Urinary bladder (tissue), 3 donors: ENCODE measurements at regions not wholly inside any gene's neighbourhood (a gene's known extent, or its start where the extent isn't known, plus 50 kb on each side); places are given as distances from the start of the nearest gene placed in this dataset.
"Not testable (repeated sequence)": the region's sequence is repeated elsewhere in the genome, so short reads cannot be mapped to it uniquely, and the experiment has no call there.

Experiments used
- DNase-seq: peaks from one replicate; pipeline ENCODE4 v3.0.0-alpha.2; 2015; ENCODE audit errors: extremely low spot score
- H3K27ac ChIP-seq: one replicate; pipeline ENCODE4 v1.5.1; 2013; ENCODE audit warnings: low read depth, mild to moderate bottlenecking, moderate library complexity
- H3K36me3 ChIP-seq: one replicate; pipeline ENCODE4 v1.6.1; 2013; ENCODE audit warnings: mild to moderate bottlenecking, moderate library complexity; ENCODE audit not compliant: insufficient read depth
- H3K4me1 ChIP-seq: one replicate; pipeline ENCODE4 v1.6.1; 2013; ENCODE audit warnings: mild to moderate bottlenecking, moderate library complexity; ENCODE audit not compliant: insufficient read depth
- H3K4me3 ChIP-seq: one replicate; pipeline ENCODE4 v1.5.1; 2013; ENCODE audit warnings: low read depth, low read length
- WGBS: extraction: QIAGEN DNeasy Blood & Tissue Kit; methylation state at CpG from one replicate; pipeline ENCODE4 v1.1.7; 2013; 5-methylcytosine and 5-hydroxymethylcytosine counted together
- donor health status: healthy with polysubstance abuse.
- donor health status: healthy.

GRCh38 chr12:20053782-20054181 is 314.6 kb upstream of the PDE3A start:
- no peak overlapping the region for H3K4me3 ChIP-seq
- H3K27ac ChIP-seq, result no peak overlapping the region
- DNase-seq, result no peak
- no peaks in the 10 kb centered on the region for H3K4me1 ChIP-seq
- 89% methylated on average over 1 of the region's 1 CpG for WGBS
- H3K36me3 ChIP-seq, result no peaks in the 10 kb centered on the region

GRCh38 chr12:20055856-20056255 is 312.5 kb upstream of the PDE3A start:
- Histone ChIP-seq H3K36me3 (no peaks in the 10 kb centered on the region), H3K4me1 (no peaks in the 10 kb centered on the region), H3K4me3 (no peak overlapping the region), H3K27ac (no peak overlapping the region)
- 61% methylated on average over 3 of the region's 3 CpGs for WGBS
- DNase-seq, result no peak

DNA sequence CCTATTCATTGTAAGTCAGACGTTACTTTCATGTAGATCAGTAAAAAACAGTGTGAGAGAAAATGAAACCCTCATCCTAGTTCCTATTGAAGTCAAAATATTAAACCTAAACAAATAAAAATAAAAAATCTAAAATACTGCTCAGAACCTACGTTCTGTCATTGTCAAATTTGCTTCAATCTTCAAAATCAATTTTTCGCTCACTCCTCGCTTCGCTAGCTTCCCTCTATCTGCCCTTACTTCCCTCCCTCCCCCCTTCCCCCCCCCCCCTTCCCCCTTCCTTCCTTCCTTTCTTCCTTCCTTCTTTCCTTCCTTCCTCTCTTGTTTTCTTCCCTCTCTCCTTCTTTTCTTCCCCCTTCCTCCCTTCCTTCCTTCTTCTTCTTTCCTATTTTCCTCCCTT is 310.9 kb upstream of the PDE3A start:
- H3K4me1 ChIP-seq, result no peaks in the 10 kb centered on the region
- 77% methylated on average over 5 of the region's 5 CpGs for WGBS
- no peak overlapping the region for H3K27ac ChIP-seq
- H3K4me3 ChIP-seq, result no peak overlapping the region
- no peak for DNase-seq
- no peaks in the 10 kb centered on the region for H3K36me3 ChIP-seq

- 57% methylated on average over 6 of the region's 6 CpGs for WGBS
- Histone ChIP-seq H3K4me1 (no peaks in the 10 kb centered on the region), H3K27ac (no peak overlapping the region), H3K36me3 (no peaks in the 10 kb centered on the region), H3K4me3 (no peak overlapping the region)
- DNase-seq, result no peak
Observed at GRCh38 chr12:20063116-20063515, 305.2 kb upstream of the PDE3A start.

DNA sequence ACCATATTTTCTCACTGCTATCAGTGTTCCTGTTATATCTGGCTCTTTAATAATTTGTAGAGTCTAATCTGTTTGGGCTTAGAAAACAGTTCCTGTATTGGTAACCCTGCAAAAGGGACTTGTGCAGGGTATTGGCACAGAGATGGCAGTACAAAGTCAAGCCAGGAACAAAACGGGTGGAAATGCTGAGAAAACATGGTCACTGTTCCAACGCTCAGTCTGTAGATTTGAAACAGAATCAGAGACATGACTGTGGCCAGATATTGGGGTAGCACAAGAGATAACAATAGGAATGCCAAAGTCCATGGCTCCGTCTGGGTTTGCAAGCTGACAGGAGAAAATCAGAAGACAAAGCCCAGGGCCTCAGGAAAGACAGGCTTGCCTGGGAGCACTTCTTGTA is 290.7 kb upstream of the PDE3A start:
- Histone ChIP-seq H3K4me3 (no peak overlapping the region), H3K4me1 (no peaks in the 10 kb centered on the region), H3K27ac (no peak overlapping the region), H3K36me3 (no peaks in the 10 kb centered on the region)
- 72% methylated on average over 3 of the region's 3 CpGs for WGBS
- no peak for DNase-seq

DNA sequence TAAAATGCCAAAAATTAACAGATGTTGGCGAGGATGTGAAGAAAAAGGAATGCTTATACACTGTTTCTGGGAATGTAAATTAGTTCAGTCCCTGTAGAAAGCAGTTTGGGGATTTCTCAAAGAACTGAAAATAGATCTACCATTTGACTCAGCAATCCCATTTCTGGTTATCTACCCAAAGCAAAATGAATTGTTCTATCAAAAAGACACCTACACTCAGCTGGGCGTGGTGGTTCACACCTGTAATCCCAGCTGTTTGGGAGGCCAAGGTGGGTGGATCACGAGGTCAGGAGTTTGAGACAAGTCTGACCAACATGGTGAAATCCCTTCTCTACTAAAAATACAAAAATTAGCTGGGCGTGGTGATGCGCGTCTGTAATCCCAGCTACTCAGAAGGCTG is 279.3 kb upstream of the PDE3A start:
- Histone ChIP-seq H3K4me1 (no peaks in the 10 kb centered on the region), H3K36me3 (no peaks in the 10 kb centered on the region), H3K27ac (no peak overlapping the region), H3K4me3 (no peak overlapping the region)
- WGBS, result 92% methylated on average over 6 of the region's 6 CpGs
- no peak for DNase-seq

- H3K4me3 ChIP-seq, H3K27ac ChIP-seq, DNase-seq, H3K36me3 ChIP-seq, H3K4me1 ChIP-seq: not testable (repeated sequence)
- WGBS, result 92% methylated on average over 32 of the region's 32 CpGs
Observed at GRCh38 chr12:20093190-20093810, 275.0 kb upstream of the PDE3A start.

- H3K36me3 ChIP-seq, result no peaks in the 10 kb centered on the region
- H3K4me1 ChIP-seq, result no peaks in the 10 kb centered on the region
- no peak overlapping the region for H3K4me3 ChIP-seq
- no peak for DNase-seq
- 91% methylated on average over 6 of the region's 6 CpGs for WGBS
- H3K27ac ChIP-seq, result no peak overlapping the region
Observed at GRCh38 chr12:20096430-20096829, 271.9 kb upstream of the PDE3A start.

GRCh38 chr12:20097626-20098025 is 270.7 kb upstream of the PDE3A start:
- Histone ChIP-seq H3K27ac (no peak overlapping the region), H3K4me1 (no peaks in the 10 kb centered on the region), H3K4me3 (no peak overlapping the region), H3K36me3 (no peaks in the 10 kb centered on the region)
- 35% methylated on average over 2 of the region's 2 CpGs for WGBS
- DNase-seq, result no peak

GRCh38 chr12:20099395-20100183 is 268.7 kb upstream of the PDE3A start:
- Histone ChIP-seq H3K36me3 (no peaks in the 10 kb centered on the region), H3K4me1 (no peaks in the 10 kb centered on the region), H3K4me3 (no peak overlapping the region), H3K27ac (no peak overlapping the region)
- 86% methylated on average over 5 of the region's 5 CpGs for WGBS
- no peak for DNase-seq

GRCh38 chr12:20101046-20101445 is 267.3 kb upstream of the PDE3A start:
- no peak for DNase-seq
- WGBS, result 62% methylated on average over 5 of the region's 5 CpGs
- no peak overlapping the region for H3K27ac ChIP-seq
- H3K36me3 ChIP-seq, result no peaks in the 10 kb centered on the region
- H3K4me1 ChIP-seq, result no peaks in the 10 kb centered on the region
- H3K4me3 ChIP-seq, result no peak overlapping the region

DNA sequence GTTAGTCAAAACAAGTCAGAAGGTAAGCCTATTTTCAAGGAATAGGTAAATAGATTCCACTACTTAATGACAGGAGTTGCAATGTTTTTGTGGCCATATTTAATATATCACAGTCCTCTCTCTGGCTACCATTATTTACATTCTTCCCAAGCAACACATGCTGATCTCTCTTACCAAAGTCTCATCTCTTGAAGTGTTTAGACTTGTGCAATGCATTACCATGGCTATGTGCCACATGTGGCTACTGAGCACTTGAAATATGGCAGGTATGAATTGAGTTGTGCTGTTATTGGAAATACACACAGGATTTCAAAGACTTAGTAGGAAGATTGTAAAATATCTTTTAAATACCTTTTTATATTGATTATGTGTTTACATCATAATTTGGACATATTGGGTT is 262.4 kb upstream of the PDE3A start:
- Histone ChIP-seq H3K36me3 (no peaks in the 10 kb centered on the region), H3K4me1 (no peaks in the 10 kb centered on the region), H3K27ac (no peak overlapping the region), H3K4me3 (no peak overlapping the region)
- DNase-seq, result no peak

DNA sequence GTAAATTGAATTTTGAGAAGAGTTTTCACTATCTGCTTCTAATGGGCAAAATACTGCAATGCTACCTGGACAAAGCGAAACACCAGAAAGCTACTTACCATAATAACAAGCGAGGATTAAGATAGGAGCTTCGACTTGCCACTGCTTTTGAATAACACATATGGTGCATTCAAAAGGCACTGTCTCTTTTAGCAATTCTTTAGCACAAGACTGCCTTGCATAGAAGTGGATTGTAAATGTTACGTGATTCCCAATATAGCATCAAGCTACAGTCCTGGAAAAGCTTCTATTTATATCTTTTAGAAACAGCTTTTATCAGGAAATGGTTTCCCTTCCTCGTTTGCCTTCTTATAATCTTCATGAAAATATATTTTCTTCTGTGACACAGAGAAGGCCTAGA is 258.7 kb upstream of the PDE3A start:
- H3K36me3 ChIP-seq, result no peaks in the 10 kb centered on the region
- WGBS, result 47% methylated on average over 5 of the region's 5 CpGs
- H3K27ac ChIP-seq, result no peak overlapping the region
- no peak overlapping the region for H3K4me3 ChIP-seq
- no peaks in the 10 kb centered on the region for H3K4me1 ChIP-seq
- DNase-seq, result no peak

DNA sequence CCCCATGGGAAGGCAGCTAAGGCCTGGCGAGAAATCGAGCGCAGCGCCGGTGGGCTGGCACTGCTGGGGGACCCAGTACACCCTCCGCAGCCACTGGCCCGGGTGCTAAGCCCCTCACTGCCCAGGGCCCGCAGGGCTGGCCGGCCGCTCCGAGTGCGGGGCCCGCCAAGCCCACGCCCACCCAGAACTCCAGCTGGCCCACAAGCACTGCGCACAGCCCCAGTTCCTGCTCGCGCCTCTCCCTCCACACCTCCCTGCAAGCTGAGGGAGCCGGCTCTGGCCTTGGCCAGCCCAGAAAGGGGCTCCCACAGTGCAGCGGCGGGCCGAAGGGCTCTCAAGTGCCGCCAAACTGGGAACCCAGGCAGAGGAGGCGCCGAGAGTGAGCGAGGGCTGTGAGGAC is 253.0 kb upstream of the PDE3A start:
- not testable (repeated sequence) for H3K4me1 ChIP-seq, H3K4me3 ChIP-seq, H3K27ac ChIP-seq, H3K36me3 ChIP-seq, DNase-seq
- 97% methylated on average over 25 of the region's 25 CpGs for WGBS
